Astrocyte of the cerebellum (primary cell): ENCODE measurements at regions not wholly inside any gene's neighbourhood (a gene's known extent, or its start where the extent isn't known, plus 50 kb on each side); places are given as distances from the start of the nearest gene placed in this dataset.
"Not testable (repeated sequence)": the region's sequence is repeated elsewhere in the genome, so short reads cannot be mapped to it uniquely, and the experiment has no call there.

Experiments
- DNase-seq: peaks from one replicate; pipeline ENCODE4 v3.0.0-alpha.2; 2011; ENCODE audit warnings: low read depth
- H3K4me3 ChIP-seq: 2 replicates; pipeline ENCODE4 v1.5.1; 2011; ENCODE audit warnings: mild to moderate bottlenecking, low read depth, low read length, moderate library complexity
- CTCF ChIP-seq: IDR thresholded peaks from 2 replicates; pipeline ENCODE4 v1.5.1; 2012; ENCODE audit warnings: low read length, low read depth, moderate library complexity, mild to moderate bottlenecking; ENCODE audit errors: missing control alignments
- in situ Hi-C: cut with HindIII; loops from 2 replicates; pipeline ENCODE4 v1.10.0; 2017; ENCODE audit warnings: low sequenced_read_pairs

DNA sequence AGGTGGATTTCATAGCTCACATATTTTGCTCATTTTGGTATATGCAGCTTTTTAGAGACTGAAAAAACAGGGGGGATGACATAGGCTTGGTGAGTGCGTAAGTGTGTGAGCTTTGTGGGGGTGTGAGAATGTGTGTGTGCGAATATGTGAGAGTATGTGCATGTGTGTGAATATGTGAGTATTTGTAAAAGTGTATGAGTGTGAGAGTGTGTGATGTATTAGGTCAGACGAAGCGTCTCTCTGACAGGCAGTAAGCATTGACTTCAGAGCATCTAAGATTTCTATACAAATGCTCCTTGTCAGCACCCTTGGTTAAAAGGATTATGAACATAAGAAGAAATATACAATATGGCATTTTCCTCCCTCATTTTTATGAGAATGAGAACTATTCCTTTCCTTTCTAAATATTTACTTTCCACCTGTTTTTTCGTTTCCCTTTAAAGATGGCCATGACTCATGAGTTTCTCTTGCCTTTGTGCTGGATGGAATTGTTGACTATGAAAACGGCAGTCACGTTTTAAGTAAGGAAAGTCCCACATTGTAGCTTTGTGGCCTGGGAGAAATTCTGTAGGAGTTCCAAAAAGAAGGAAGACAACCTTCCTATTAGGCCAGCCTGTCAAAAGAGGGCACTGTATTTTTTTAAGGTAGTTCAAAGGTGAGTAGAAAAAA lies 276.4 kb downstream of the FOXL1 start:
- H3K4me3 ChIP-seq, result no peak overlapping the region
- TF ChIP-seq CTCF, result no peak
- in situ Hi-C loops, result loop anchor here (5.0 kb wide), 1 partner anchor 98 kb away; no protein-coding TSS in a partner anchor
- no peak for DNase-seq

DNA sequence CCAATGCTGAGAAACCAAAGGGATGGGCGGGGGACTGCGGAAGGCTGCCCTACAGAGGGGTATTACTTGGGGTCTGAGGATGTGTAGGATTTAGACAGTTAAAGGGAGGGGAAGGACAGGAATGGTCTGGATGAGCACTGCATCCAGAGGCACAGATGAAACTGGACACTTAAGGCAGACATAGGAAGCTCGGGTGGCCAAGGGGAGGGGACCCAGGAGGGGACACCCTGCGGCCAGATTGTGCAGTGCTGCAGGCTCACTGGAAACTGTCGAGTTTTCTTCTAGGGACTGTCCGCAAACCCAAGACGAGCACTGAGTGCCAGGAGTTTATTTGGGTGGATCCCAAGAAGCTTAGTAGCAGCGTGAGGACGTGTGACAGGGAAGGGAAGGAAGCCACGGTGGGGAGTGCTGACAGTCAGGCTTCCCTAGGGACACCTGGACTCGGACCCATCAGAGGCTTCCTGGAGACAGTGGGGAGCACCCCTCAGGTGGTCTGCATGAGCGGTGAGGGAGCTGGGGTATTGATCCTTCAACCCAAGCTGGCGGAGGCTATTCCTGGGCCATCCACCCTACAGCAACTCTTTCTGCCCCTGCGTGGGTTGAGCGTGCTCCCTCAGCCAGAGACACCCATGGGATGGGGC lies 278.7 kb downstream of the FOXL1 start:
- TF ChIP-seq CTCF, result no peak
- in situ Hi-C loops, result no loop called here
- no peak for DNase-seq
- H3K4me3 ChIP-seq, result no peak overlapping the region

DNA sequence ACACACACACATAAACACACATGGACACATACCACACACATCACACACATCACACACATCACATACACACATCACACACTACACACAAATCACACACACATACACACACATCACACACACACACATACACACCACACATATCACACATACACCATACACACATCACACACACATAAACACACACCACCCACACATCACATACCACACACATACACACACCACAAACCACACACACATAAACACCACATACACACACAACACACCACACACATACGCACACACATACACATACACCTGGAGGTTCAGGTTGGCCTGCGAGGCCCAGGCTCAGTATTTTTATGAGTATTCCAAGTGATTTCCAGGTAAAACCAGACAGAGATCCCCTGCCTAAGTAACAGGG lies 279.5 kb downstream of the FOXL1 start:
- no peak for TF ChIP-seq CTCF
- in situ Hi-C loops, result no loop called here
- no peak overlapping the region for H3K4me3 ChIP-seq
- DNase-seq, result no peak

DNA sequence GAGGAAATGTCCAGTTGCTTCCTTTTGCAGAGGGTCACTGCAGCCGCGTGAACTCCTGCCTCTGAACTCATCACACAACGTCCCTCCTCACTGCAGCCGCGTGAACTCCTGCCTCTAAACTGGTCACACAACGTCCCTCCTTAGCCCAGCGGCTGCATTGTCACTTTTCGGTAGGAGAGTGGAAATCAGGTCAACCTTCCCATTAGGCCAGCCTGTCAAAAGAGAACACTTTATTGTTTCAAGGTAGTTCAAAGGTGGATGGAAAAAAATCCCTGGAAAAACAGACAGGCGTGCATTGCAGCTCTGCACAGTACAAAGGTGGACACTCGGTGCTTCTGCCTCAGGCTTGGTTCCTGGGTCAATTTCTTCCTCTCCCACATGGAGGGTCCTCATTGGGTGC lies 280.2 kb downstream of the FOXL1 start:
- no peak overlapping the region for H3K4me3 ChIP-seq
- in situ Hi-C loops, result no loop called here
- TF ChIP-seq CTCF, result no peak
- DNase-seq, result no peak

GRCh38 chr16:86861270-86861858 lies 283.0 kb downstream of the FOXL1 start:
- H3K4me3 ChIP-seq, DNase-seq, in situ Hi-C loops: not testable (repeated sequence)

DNA sequence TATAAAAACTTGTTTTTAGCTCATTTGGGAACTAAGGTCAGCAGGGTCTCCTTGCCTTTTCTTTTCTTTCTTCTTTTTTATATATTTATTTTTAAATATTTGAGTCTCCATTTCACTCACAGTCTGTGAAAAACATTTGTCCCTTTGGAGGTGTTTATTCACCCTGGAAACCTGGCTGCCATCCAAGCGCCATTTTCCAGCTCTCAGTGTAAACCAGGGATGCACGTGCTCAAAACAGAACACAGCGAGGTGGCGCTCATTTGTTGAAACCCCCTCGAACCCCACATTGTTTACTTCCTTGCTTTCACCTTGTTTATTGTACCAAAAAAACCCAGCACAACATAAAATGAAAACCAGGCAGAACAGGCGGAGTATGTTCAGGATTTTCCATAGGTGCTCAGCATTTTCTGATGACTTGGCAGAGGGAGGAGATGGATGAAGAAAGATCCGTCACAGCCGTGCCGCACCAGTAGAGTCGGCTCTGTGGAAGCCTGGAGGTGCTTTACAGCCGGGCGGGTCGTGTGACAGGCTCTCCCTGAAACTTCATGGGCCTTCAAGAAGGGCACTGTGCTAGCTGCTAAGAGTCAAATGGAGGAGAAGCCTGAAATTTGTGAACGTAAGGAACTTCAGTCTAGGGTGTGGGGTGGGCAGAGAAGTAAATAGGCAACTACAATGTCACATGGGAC lies 284.4 kb downstream of the FOXL1 start:
- in situ Hi-C loops, result no loop called here
- no peak for TF ChIP-seq CTCF
- DNase-seq, result no peak
- no peak overlapping the region for H3K4me3 ChIP-seq
